Immature natural killer cell (primary cell): ENCODE measurements at regions not wholly inside any gene's neighbourhood (a gene's known extent, or its start where the extent isn't known, plus 50 kb on each side); places are given as distances from the start of the nearest gene placed in this dataset.
A peak's percentile ranks its signal among the peaks of the same experiment; 100 is the strongest.

Experiments used
- DNase-seq, 3 donors: peaks; one replicate each; pipeline ENCODE4 v3.0.0; 2022; ENCODE audit warnings: mixed read lengths in 1 of 3
- H3K27ac Mint-ChIP-seq, 6 donors: one replicate each; pipeline ENCODE4 v1.8.0; 2020; ENCODE audit warnings: mixed read lengths in 6 of 6, mild to moderate bottlenecking in 5 of 6, inconsistent platforms in 4 of 6, moderate library complexity in 3 of 6
- H3K27me3 Mint-ChIP-seq, 3 donors: one replicate each; pipeline ENCODE4 v1.8.0; 2020 to 2021; ENCODE audit warnings: low read depth in 3 of 3, mild to moderate bottlenecking in 3 of 3, mixed read lengths in 3 of 3, moderate library complexity in 3 of 3, inconsistent platforms in 1 of 3
- H3K36me3 Mint-ChIP-seq, 3 donors: one replicate each; pipeline ENCODE4 v1.8.0; 2020; ENCODE audit warnings: mixed read lengths in 3 of 3, inconsistent platforms in 2 of 3, mild to moderate bottlenecking in 2 of 3
- H3K4me1 Mint-ChIP-seq, 2 donors: one replicate each; pipeline ENCODE4 v1.8.0; 2020; ENCODE audit warnings: inconsistent platforms in 2 of 2, mild to moderate bottlenecking in 2 of 2, mixed read lengths in 2 of 2, moderate library complexity in 1 of 2
- H3K4me3 Mint-ChIP-seq, 5 donors: one replicate each; pipeline ENCODE4 v1.8.0; 2020; ENCODE audit warnings: mild to moderate bottlenecking in 5 of 5, mixed read lengths in 5 of 5, inconsistent platforms in 3 of 5, moderate library complexity in 3 of 5
- H3K9me3 Mint-ChIP-seq, 6 donors: one replicate each; pipeline ENCODE4 v1.8.0; 2020; ENCODE audit warnings: mild to moderate bottlenecking in 6 of 6, mixed read lengths in 6 of 6, inconsistent platforms in 4 of 6, moderate library complexity in 3 of 6

- Mint-ChIP-seq H3K4me3 (no peak overlapping the region), H3K9me3 (no peaks in the 10 kb centered on the region), H3K27me3 (peaks cover 1 to 2% (median 2%) of the 10 kb centered on the region in 3 donors), H3K36me3 (no peaks in the 10 kb centered on the region), H3K4me1 (no peaks in the 10 kb centered on the region), H3K27ac (no peak overlapping the region)
- no peak for DNase-seq
These were observed 115.4 kb upstream of the DST start for GRCh38 chr6:56758120-56758519.

- Mint-ChIP-seq H3K36me3 (no peaks in the 10 kb centered on the region), H3K4me3 (no peak overlapping the region), H3K27me3 (peaks cover 1 to 2% (median 2%) of the 10 kb centered on the region in 3 donors), H3K27ac (no peak overlapping the region), H3K4me1 (no peaks in the 10 kb centered on the region), H3K9me3 (no peaks in the 10 kb centered on the region)
- no peak for DNase-seq
These were observed 114.9 kb upstream of the DST start for GRCh38 chr6:56757588-56757984.

GRCh38 chr6:56756791-56757587 lies 114.3 kb upstream of the DST start:
- H3K4me3 Mint-ChIP-seq = no peak overlapping the region
- H3K27ac Mint-ChIP-seq = no peak overlapping the region
- H3K4me1 Mint-ChIP-seq = no peaks in the 10 kb centered on the region
- DNase-seq = no peak
- no peaks in the 10 kb centered on the region for H3K9me3 Mint-ChIP-seq
- H3K36me3 Mint-ChIP-seq = no peaks in the 10 kb centered on the region
- peaks cover 1 to 2% (median 2%) of the 10 kb centered on the region in 3 donors for H3K27me3 Mint-ChIP-seq

GRCh38 chr6:56756219-56756789 lies 113.6 kb upstream of the DST start:
- Mint-ChIP-seq H3K4me3 (no peak overlapping the region), H3K27ac (no peak overlapping the region), H3K27me3 (peaks cover 1 to 2% (median 2%) of the 10 kb centered on the region in 3 donors)

GRCh38 chr6:56755040-56755439 lies 112.4 kb upstream of the DST start:
- Mint-ChIP-seq H3K36me3 (no peaks in the 10 kb centered on the region), H3K27me3 (peaks cover 1 to 2% (median 2%) of the 10 kb centered on the region in 3 donors), H3K27ac (no peak overlapping the region), H3K9me3 (no peaks in the 10 kb centered on the region), H3K4me1 (no peaks in the 10 kb centered on the region), H3K4me3 (no peak overlapping the region)
- no peak for DNase-seq

More at GRCh38 chr6:56756219-56756789, 113.6 kb upstream of the DST start:
- Mint-ChIP-seq H3K9me3 (no peaks in the 10 kb centered on the region), H3K4me1 (no peaks in the 10 kb centered on the region), H3K36me3 (no peaks in the 10 kb centered on the region)
- no peak for DNase-seq

- DNase-seq = no peak
- H3K9me3 Mint-ChIP-seq = no peaks in the 10 kb centered on the region
- no peaks in the 10 kb centered on the region for H3K36me3 Mint-ChIP-seq
- H3K27ac Mint-ChIP-seq = no peak overlapping the region
- no peak overlapping the region for H3K4me3 Mint-ChIP-seq
- H3K27me3 Mint-ChIP-seq = peaks cover 1 to 5% (median 2%) of the 10 kb centered on the region in 3 donors
- no peaks in the 10 kb centered on the region for H3K4me1 Mint-ChIP-seq
These were observed 111.1 kb upstream of the DST start for GRCh38 chr6:56753811-56754210.

- DNase-seq = no peak
- peaks cover 1 to 5% (median 2%) of the 10 kb centered on the region in 3 donors for H3K27me3 Mint-ChIP-seq
- H3K4me1 Mint-ChIP-seq = no peaks in the 10 kb centered on the region
- H3K36me3 Mint-ChIP-seq = no peaks in the 10 kb centered on the region
- no peak overlapping the region for H3K4me3 Mint-ChIP-seq
- H3K27ac Mint-ChIP-seq = no peak overlapping the region
- no peaks in the 10 kb centered on the region for H3K9me3 Mint-ChIP-seq
These were observed 109.8 kb upstream of the DST start for GRCh38 chr6:56752534-56752933.

- Mint-ChIP-seq H3K9me3 (no peaks in the 10 kb centered on the region), H3K27ac (no peak overlapping the region), H3K36me3 (no peaks in the 10 kb centered on the region), H3K27me3 (peaks cover 1 to 5% (median 2%) of the 10 kb centered on the region in 3 donors), H3K4me1 (no peaks in the 10 kb centered on the region), H3K4me3 (no peak overlapping the region)
- DNase-seq = no peak
These were observed 109.3 kb upstream of the DST start for GRCh38 chr6:56752009-56752408.

GRCh38 chr6:56751604-56752003 lies 108.9 kb upstream of the DST start:
- no peak for DNase-seq
- no peaks in the 10 kb centered on the region for H3K36me3 Mint-ChIP-seq
- H3K27me3 Mint-ChIP-seq = peaks cover 1 to 5% (median 2%) of the 10 kb centered on the region in 3 donors
- no peak overlapping the region for H3K4me3 Mint-ChIP-seq
- H3K4me1 Mint-ChIP-seq = no peaks in the 10 kb centered on the region
- no peak overlapping the region for H3K27ac Mint-ChIP-seq
- no peaks in the 10 kb centered on the region for H3K9me3 Mint-ChIP-seq

GRCh38 chr6:56750686-56751085 lies 108.0 kb upstream of the DST start:
- Mint-ChIP-seq H3K4me1 (no peaks in the 10 kb centered on the region), H3K36me3 (no peaks in the 10 kb centered on the region), H3K27ac (no peak overlapping the region), H3K27me3 (peaks cover 0 to 2% (median 1%) of the 10 kb centered on the region in 3 donors), H3K9me3 (no peaks in the 10 kb centered on the region), H3K4me3 (no peak overlapping the region)
- no peak for DNase-seq

GRCh38 chr6:56749632-56750151 lies 107.0 kb upstream of the DST start:
- H3K27ac Mint-ChIP-seq = no peak overlapping the region
- peaks cover 0 to under 1% of the 10 kb centered on the region in 2 donors for H3K4me1 Mint-ChIP-seq
- peaks cover 0 to 5% (median 0%) of the 10 kb centered on the region in 3 donors for H3K27me3 Mint-ChIP-seq
- no peak for DNase-seq
- H3K4me3 Mint-ChIP-seq = no peak overlapping the region
- H3K36me3 Mint-ChIP-seq = no peaks in the 10 kb centered on the region
- H3K9me3 Mint-ChIP-seq = no peaks in the 10 kb centered on the region

GRCh38 chr6:56746767-56747504 lies 104.2 kb upstream of the DST start:
- H3K36me3 Mint-ChIP-seq = no peaks in the 10 kb centered on the region
- DNase-seq = no peak
- H3K27me3 Mint-ChIP-seq = peaks cover 0 to 5% (median 0%) of the 10 kb centered on the region in 3 donors
- H3K27ac Mint-ChIP-seq = no peak overlapping the region
- H3K4me1 Mint-ChIP-seq = peaks cover 0 to 7% of the 10 kb centered on the region in 2 donors
- no peaks in the 10 kb centered on the region for H3K9me3 Mint-ChIP-seq
- H3K4me3 Mint-ChIP-seq = no peak overlapping the region

- Mint-ChIP-seq H3K27me3 (peaks cover 0 to 5% (median 0%) of the 10 kb centered on the region in 3 donors), H3K4me1 (peaks cover 0 to 7% of the 10 kb centered on the region in 2 donors), H3K36me3 (no peaks in the 10 kb centered on the region), H3K9me3 (no peaks in the 10 kb centered on the region), H3K4me3 (no peak overlapping the region), H3K27ac (no peak overlapping the region)
- DNase-seq = no peak
These were observed 103.3 kb upstream of the DST start for GRCh38 chr6:56745971-56746370.

GRCh38 chr6:56745081-56745480 lies 102.4 kb upstream of the DST start:
- Mint-ChIP-seq H3K36me3 (no peaks in the 10 kb centered on the region), H3K4me3 (no peak overlapping the region), H3K27me3 (peaks cover 0 to 5% (median 0%) of the 10 kb centered on the region in 3 donors), H3K27ac (peak overlapping the region in 1 of 6 donors; percentile 51), H3K9me3 (peaks cover 0 to 2% (median 0%) of the 10 kb centered on the region in 6 donors), H3K4me1 (peaks cover 0 to 7% of the 10 kb centered on the region in 2 donors)
- DNase-seq = no peak
